Spleen (tissue), 11 donors: ENCODE measurements at regions not wholly inside any gene's neighbourhood (a gene's known extent, or its start where the extent isn't known, plus 50 kb on each side); places are given as distances from the start of the nearest gene placed in this dataset.
"Not testable (repeated sequence)": the region's sequence is repeated elsewhere in the genome, so short reads cannot be mapped to it uniquely, and the experiment has no call there.

ENCODE experiments used
- DNase-seq: peaks from one replicate; pipeline ENCODE4 v3.0.0-alpha.2; 2020
- H3K27ac ChIP-seq, 8 donors: fragments of 200-600 bp; sonication (generic) in 7 of 8; 1 replicate in 4 of 8; 2 replicates in 4 of 8; pipeline versions ENCODE4 v1.5.0 to v1.8.0; 2016 to 2021; ENCODE audit warnings: inconsistent platforms in 4 of 8, mild to moderate bottlenecking in 4 of 8, moderate library complexity in 1 of 8
- H3K27me3 ChIP-seq, 7 donors: fragments of 200-600 bp; sonication (generic) in 6 of 7; replicated peaks in 1 of 7; 1 replicate in 4 of 7; 2 replicates in 3 of 7; pipeline versions ENCODE4 v1.5.0 to v1.8.0; 2016 to 2021; ENCODE audit warnings: inconsistent platforms in 3 of 7, mild to moderate bottlenecking in 1 of 7
- H3K36me3 ChIP-seq, 6 donors: fragments of 200-600 bp; sonication (generic) in 5 of 6; 1 replicate in 4 of 6; 2 replicates in 2 of 6; pipeline versions ENCODE4 v1.5.0 to v1.8.0; 2016 to 2021; ENCODE audit warnings: inconsistent platforms in 2 of 6
- H3K4me1 ChIP-seq, 6 donors: fragments of 200-600 bp; sonication (generic) in 5 of 6; 1 replicate in 3 of 6; 2 replicates in 3 of 6; pipeline versions ENCODE4 v1.5.0 to v1.8.0; 2016 to 2021; ENCODE audit warnings: inconsistent platforms in 3 of 6
- H3K4me3 ChIP-seq, 8 donors: fragments of 200-600 bp; sonication (generic) in 7 of 8; 1 replicate in 4 of 8; 2 replicates in 4 of 8; pipeline versions ENCODE4 v1.5.0 to v1.8.0; 2016 to 2021; ENCODE audit warnings: inconsistent platforms in 4 of 8, mild to moderate bottlenecking in 4 of 8, moderate library complexity in 2 of 8
- H3K9me3 ChIP-seq, 8 donors: fragments of 200-600 bp; sonication (generic) in 7 of 8; 1 replicate in 4 of 8; 2 replicates in 4 of 8; pipeline versions ENCODE4 v1.5.0 to v1.8.0; 2016 to 2021; ENCODE audit warnings: inconsistent platforms in 4 of 8
- CTCF ChIP-seq, 11 experiments: fragments of 200-600 bp in 7 of 11; fragments of 450-650 bp in 4 of 11; sonication (generic) in 4 of 11; IDR thresholded peaks in 8 of 11; conservative IDR thresholded peaks in 3 of 11; 1 replicate in 7 of 11; 2 replicates in 4 of 11; pipeline versions ENCODE4 v1.4.0 to v1.8.0; 2016 to 2021; ENCODE audit warnings: antibody characterized with exemption in 11 of 11, inconsistent platforms in 4 of 11, mild to moderate bottlenecking in 1 of 11
- POLR2A ChIP-seq, 3 donors: fragments of 450-650 bp; IDR thresholded peaks; one replicate each; pipeline ENCODE4 v1.5.1; 2017; ENCODE audit warnings: antibody characterized with exemption in 3 of 3, mild to moderate bottlenecking in 1 of 3
- POLR2AphosphoS5 ChIP-seq, 3 donors: sonication (generic); formaldehyde crosslinking; IDR thresholded peaks; one replicate each; pipeline ENCODE4 v1.5.1; 2017; ENCODE audit warnings: antibody characterized with exemption in 3 of 3
- WGBS, 5 donors: extraction: QIAGEN DNeasy Blood & Tissue Kit in 3 of 5; methylation state at CpG; one replicate each; pipeline versions ENCODE4 v1.1.5 to v1.1.7; 2013 to 2018; 5-methylcytosine and 5-hydroxymethylcytosine counted together
- intact Hi-C: fragments of 100-400 bp; cut with DNase I; formaldehyde crosslinking; loops from one replicate; pipeline ENCODE4 v1.15.0; 2023; ENCODE audit warnings: low total_unique reads
- donor health status: healthy with polysubstance abuse.
- donor health status: DM: no; HTN: no; CAD: no; lungs with moderate emphysema.
- donor health status: DM: no; HTN: no; CAD: no.
- donor health status: Bipolar disorder and iron deficiency.
- donor health status: healthy.
- donor health status: DM: no; HTN: no; CAD: no.
- donor health status: DM: yes; HTN: yes; CAD: no.

GRCh38 chr16:50448981-50449380 is 80.2 kb upstream of the BRD7 start:
- H3K4me3 ChIP-seq, result no peak overlapping the region
- WGBS, 5 donors, result 77 to 92% (median 83%) methylated on average over 10 of the region's 10 CpGs

GRCh38 chr16:50448522-50448921 is 79.7 kb upstream of the BRD7 start:
- Histone ChIP-seq H3K36me3 (no peaks in the 10 kb centered on the region), H3K9me3 (peaks cover 0 to 4% (median 0%) of the 10 kb centered on the region in 8 donors), H3K27ac (no peak overlapping the region), H3K4me1 (no peaks in the 10 kb centered on the region), H3K4me3 (no peak overlapping the region), H3K27me3 (peaks cover 0 to 43% (median 0%) of the 10 kb centered on the region in 7 donors)
- intact Hi-C loops, result no loop called here
- WGBS, 5 donors, result 64 to 79% (median 75%) methylated on average over 7 to 8 of the region's 8 CpGs
- no peak for DNase-seq
- no peak for TF ChIP-seq CTCF (IDR thresholded peaks at IDR 0.05 in 8 of 11, conservative IDR thresholded peaks at IDR 0.05 in 3 of 11)
- TF ChIP-seq POLR2A (IDR thresholded peaks at IDR 0.05), result no peak
- TF ChIP-seq POLR2AphosphoS5 (IDR thresholded peaks at IDR 0.05), result no peak

More at GRCh38 chr16:50448981-50449380, 80.2 kb upstream of the BRD7 start:
- H3K27me3 ChIP-seq, result peaks cover 0 to 43% (median 0%) of the 10 kb centered on the region in 7 donors
- intact Hi-C loops, result no loop called here
- TF ChIP-seq POLR2A (IDR thresholded peaks at IDR 0.05), result no peak
- TF ChIP-seq CTCF (IDR thresholded peaks at IDR 0.05 in 8 of 11, conservative IDR thresholded peaks at IDR 0.05 in 3 of 11), result no peak
- TF ChIP-seq POLR2AphosphoS5 (IDR thresholded peaks at IDR 0.05), result no peak
- peaks cover 0 to 4% (median 0%) of the 10 kb centered on the region in 8 donors for H3K9me3 ChIP-seq
- H3K36me3 ChIP-seq, result no peaks in the 10 kb centered on the region
- no peaks in the 10 kb centered on the region for H3K4me1 ChIP-seq
- DNase-seq, result no peak
- H3K27ac ChIP-seq, result no peak overlapping the region

- H3K27ac ChIP-seq, H3K36me3 ChIP-seq, intact Hi-C loops, H3K9me3 ChIP-seq, DNase-seq, H3K4me3 ChIP-seq, H3K4me1 ChIP-seq: not testable (repeated sequence)
- 75 to 87% (median 85%) methylated on average over 8 of the region's 8 CpGs for WGBS, 5 donors
- peaks cover 0 to 43% (median 0%) of the 10 kb centered on the region in 7 donors for H3K27me3 ChIP-seq
Measured at GRCh38 chr16:50447386-50447785, 78.6 kb upstream of the BRD7 start.

GRCh38 chr16:50446861-50447260 is 78.1 kb upstream of the BRD7 start:
- Histone ChIP-seq H3K27me3 (peaks cover 0 to 43% (median 0%) of the 10 kb centered on the region in 7 donors), H3K9me3 (peaks cover 3 to 12% (median 7%) of the 10 kb centered on the region in 8 donors), H3K4me1 (no peaks in the 10 kb centered on the region), H3K4me3 (no peak overlapping the region), H3K27ac (no peak overlapping the region), H3K36me3 (no peaks in the 10 kb centered on the region)
- 87 to 94% (median 90%) methylated on average over 4 of the region's 4 CpGs for WGBS, 5 donors
- intact Hi-C loops, result no loop called here
- TF ChIP-seq POLR2AphosphoS5 (IDR thresholded peaks at IDR 0.05), result no peak
- DNase-seq, result no peak

- TF ChIP-seq POLR2AphosphoS5 (IDR thresholded peaks at IDR 0.05) (no peak), POLR2A (IDR thresholded peaks at IDR 0.05) (no peak), CTCF (IDR thresholded peaks at IDR 0.05 in 8 of 11, conservative IDR thresholded peaks at IDR 0.05 in 3 of 11) (no peak)
- Histone ChIP-seq H3K4me3 (no peak overlapping the region), H3K4me1 (no peaks in the 10 kb centered on the region), H3K36me3 (no peaks in the 10 kb centered on the region), H3K27me3 (peaks cover 0 to 43% (median 0%) of the 10 kb centered on the region in 7 donors), H3K9me3 (peaks cover 3 to 21% (median 17%) of the 10 kb centered on the region in 8 donors), H3K27ac (no peak overlapping the region)
- WGBS, 5 donors, result 57 to 73% (median 62%) methylated on average over 9 to 19 of the region's 19 CpGs
- DNase-seq, result no peak
- intact Hi-C loops, result no loop called here
Measured at GRCh38 chr16:50445621-50446555, 77.1 kb upstream of the BRD7 start.
